ENCODE measurements at regions not wholly inside any gene's neighbourhood (a gene's known extent, or its start where the extent isn't known, plus 50 kb on each side); places are given as distances from the start of the nearest gene placed in this dataset.

- Mint-ChIP-seq H3K27ac (no peak overlapping the region), H3K36me3 (no peaks in the 10 kb centered on the region), H3K27me3 (no peaks in the 10 kb centered on the region), H3K9me3 (peaks cover 4% of the 10 kb centered on the region), H3K4me3 (no peak overlapping the region), H3K4me1 (ENCODE audit: unreplicated experiment) (no peaks in the 10 kb centered on the region)
- DNase-seq (ENCODE audit: extremely low spot score, unreplicated experiment) = no peak
- TF ChIP-seq, protein P1, sequence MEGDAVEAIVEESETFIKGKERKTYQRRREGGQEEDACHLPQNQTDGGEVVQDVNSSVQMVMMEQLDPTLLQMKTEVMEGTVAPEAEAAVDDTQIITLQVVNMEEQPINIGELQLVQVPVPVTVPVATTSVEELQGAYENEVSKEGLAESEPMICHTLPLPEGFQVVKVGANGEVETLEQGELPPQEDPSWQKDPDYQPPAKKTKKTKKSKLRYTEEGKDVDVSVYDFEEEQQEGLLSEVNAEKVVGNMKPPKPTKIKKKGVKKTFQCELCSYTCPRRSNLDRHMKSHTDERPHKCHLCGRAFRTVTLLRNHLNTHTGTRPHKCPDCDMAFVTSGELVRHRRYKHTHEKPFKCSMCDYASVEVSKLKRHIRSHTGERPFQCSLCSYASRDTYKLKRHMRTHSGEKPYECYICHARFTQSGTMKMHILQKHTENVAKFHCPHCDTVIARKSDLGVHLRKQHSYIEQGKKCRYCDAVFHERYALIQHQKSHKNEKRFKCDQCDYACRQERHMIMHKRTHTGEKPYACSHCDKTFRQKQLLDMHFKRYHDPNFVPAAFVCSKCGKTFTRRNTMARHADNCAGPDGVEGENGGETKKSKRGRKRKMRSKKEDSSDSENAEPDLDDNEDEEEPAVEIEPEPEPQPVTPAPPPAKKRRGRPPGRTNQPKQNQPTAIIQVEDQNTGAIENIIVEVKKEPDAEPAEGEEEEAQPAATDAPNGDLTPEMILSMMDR (conservative IDR thresholded peaks at IDR 0.05) = no peak
These were observed 209.1 kb upstream of the PTER start for GRCh38 chr10:16227674-16228073.

GRCh38 chr10:16231176-16231575, 205.6 kb upstream of the PTER start:
- DNase-seq (ENCODE audit: extremely low spot score, unreplicated experiment) = no peak
- H3K4me3 Mint-ChIP-seq = no peak overlapping the region

DNA sequence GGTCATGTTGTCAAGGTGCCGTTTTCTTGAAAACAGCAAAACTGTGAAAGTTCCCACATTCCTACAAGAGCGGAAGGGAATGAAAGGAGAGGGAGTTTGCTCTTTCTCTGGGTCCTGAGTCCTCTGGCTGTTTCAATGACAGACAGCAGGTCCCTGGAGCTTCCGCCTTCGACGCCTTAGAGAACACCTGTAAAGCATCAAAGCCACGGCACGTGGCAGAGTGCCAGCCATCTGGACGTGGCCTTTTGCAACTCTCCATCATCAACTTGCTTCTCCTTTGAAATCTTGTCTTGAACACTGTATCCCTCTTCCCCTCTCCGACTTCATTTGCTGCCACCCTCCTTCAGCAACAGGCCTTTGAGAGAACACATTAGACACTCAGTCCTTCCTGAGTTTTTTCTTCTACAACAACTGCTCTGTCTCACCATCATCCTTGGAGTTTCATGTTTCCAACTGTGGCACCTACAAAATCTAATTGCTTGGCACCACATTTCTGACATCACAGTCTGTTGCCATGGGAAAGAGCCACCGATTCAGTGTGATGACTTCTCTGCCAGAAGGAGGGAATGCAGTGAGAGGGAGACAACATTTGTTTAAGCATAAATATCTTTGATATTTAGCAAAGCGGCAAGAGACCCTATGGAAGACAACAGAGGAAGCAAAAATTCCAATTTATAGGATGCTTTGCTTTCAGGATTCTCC, 204.9 kb upstream of the PTER start:
- H3K4me1 Mint-ChIP-seq (ENCODE audit: unreplicated experiment) = no peaks in the 10 kb centered on the region
- H3K4me3 Mint-ChIP-seq = no peak overlapping the region
- H3K27ac Mint-ChIP-seq = no peak overlapping the region
- H3K36me3 Mint-ChIP-seq = no peaks in the 10 kb centered on the region
- no peak for DNase-seq (ENCODE audit: extremely low spot score, unreplicated experiment)
- no peaks in the 10 kb centered on the region for H3K9me3 Mint-ChIP-seq
- TF ChIP-seq, protein P1 (conservative IDR thresholded peaks at IDR 0.05) = no peak
- peaks cover 2% of the 10 kb centered on the region for H3K27me3 Mint-ChIP-seq

More at GRCh38 chr10:16231176-16231575, 205.6 kb upstream of the PTER start:
- H3K9me3 Mint-ChIP-seq = no peaks in the 10 kb centered on the region
- H3K4me1 Mint-ChIP-seq (ENCODE audit: unreplicated experiment) = no peaks in the 10 kb centered on the region
- peaks cover 2% of the 10 kb centered on the region for H3K27me3 Mint-ChIP-seq
- TF ChIP-seq, protein P1 (conservative IDR thresholded peaks at IDR 0.05) = no peak
- H3K36me3 Mint-ChIP-seq = no peaks in the 10 kb centered on the region
- no peak overlapping the region for H3K27ac Mint-ChIP-seq

- H3K9me3 Mint-ChIP-seq = no peaks in the 10 kb centered on the region
- DNase-seq (ENCODE audit: extremely low spot score, unreplicated experiment) = no peak
- TF ChIP-seq, protein P1 (conservative IDR thresholded peaks at IDR 0.05) = no peak
- H3K27me3 Mint-ChIP-seq = peaks cover 2% of the 10 kb centered on the region
- no peak overlapping the region for H3K4me3 Mint-ChIP-seq
- no peaks in the 10 kb centered on the region for H3K36me3 Mint-ChIP-seq
- H3K27ac Mint-ChIP-seq = no peak overlapping the region
- H3K4me1 Mint-ChIP-seq (ENCODE audit: unreplicated experiment) = no peaks in the 10 kb centered on the region
These were observed 204.4 kb upstream of the PTER start for GRCh38 chr10:16232441-16232840.

DNA sequence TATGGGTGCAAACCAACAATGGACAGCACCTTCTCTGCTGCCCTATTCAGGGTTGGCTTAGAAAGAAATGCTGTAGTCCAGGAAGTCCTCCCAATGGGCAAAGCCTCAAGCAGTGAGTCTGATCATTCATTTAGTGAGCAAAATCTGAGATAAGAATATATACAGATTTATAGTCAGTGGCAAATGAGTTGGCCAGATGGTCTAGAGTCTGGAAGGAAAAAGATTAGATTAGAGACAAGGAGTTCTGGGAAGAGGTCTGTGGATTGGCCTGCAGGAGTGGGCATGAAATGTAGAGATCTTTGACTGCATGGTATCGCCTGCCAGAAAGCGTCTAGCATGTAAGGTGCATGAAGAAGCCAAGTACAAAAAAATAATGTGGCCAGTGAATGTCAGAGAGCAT, 201.9 kb upstream of the PTER start:
- TF ChIP-seq, protein P1 (conservative IDR thresholded peaks at IDR 0.05) = no peak
- no peaks in the 10 kb centered on the region for H3K9me3 Mint-ChIP-seq
- no peak for DNase-seq (ENCODE audit: extremely low spot score, unreplicated experiment)
- H3K36me3 Mint-ChIP-seq = no peaks in the 10 kb centered on the region
- no peak overlapping the region for H3K4me3 Mint-ChIP-seq
- no peak overlapping the region for H3K27ac Mint-ChIP-seq
- H3K4me1 Mint-ChIP-seq (ENCODE audit: unreplicated experiment) = no peaks in the 10 kb centered on the region
- peaks cover 2% of the 10 kb centered on the region for H3K27me3 Mint-ChIP-seq
